SK-N-SH (cell line): ENCODE measurements at regions not wholly inside any gene's neighbourhood (a gene's known extent, or its start where the extent isn't known, plus 50 kb on each side); places are given as distances from the start of the nearest gene placed in this dataset.
A peak's percentile ranks its signal among the peaks of the same experiment; 100 is the strongest.

ENCODE experiments used
- CTCF ChIA-PET: fragments of 300-600, 350-600 bp; formaldehyde crosslinking; extraction: SDS; loops from one replicate; lab custom pipeline; 2021; lab: Yijun Ruan, JAX
- POLR2A ChIA-PET: fragments of 350-600 bp; sonication (Branson Sonifier 250); formaldehyde crosslinking; extraction: SDS; loops from one replicate; lab custom pipeline; 2020; ENCODE audit warnings: antibody characterized with exemption, inconsistent platforms; lab: Yijun Ruan, JAX
- DNase-seq: peaks from one replicate; pipeline ENCODE4 v3.0.0; 2012
- H2AFZ ChIP-seq: fragments of 200-600 bp; sonication (generic); 2 replicates; pipeline ENCODE4 v1.8.1; 2016; ENCODE audit warnings: antibody characterized with exemption, mild to moderate bottlenecking, low read depth
- H3F3A ChIP-seq: fragments of 200-600 bp; sonication (generic); replicated peaks from 2 replicates; pipeline ENCODE3; 2016; ENCODE audit warnings: antibody characterized with exemption, mild to moderate bottlenecking; ENCODE audit not compliant: insufficient read depth
- H3K27ac ChIP-seq, 2 experiments: fragments of 200-500 bp in 1 of 2; fragments of 200-600 bp in 1 of 2; sonication (Bioruptor generic) in 1 of 2; sonication (generic), shearing (Covaris generic) in 1 of 2; 2 replicates each; pipeline versions ENCODE4 v1.5.1 to v1.6.1; 2014 to 2016; ENCODE audit warnings: low read depth in 2 of 2, inconsistent platforms in 1 of 2, low read length in 1 of 2, mild to moderate bottlenecking in 1 of 2, mixed read lengths in 1 of 2
- H3K27me3 ChIP-seq: fragments of 200-600 bp; sonication (generic), shearing (Covaris generic); 2 replicates; pipeline ENCODE4 v1.6.1; 2016; ENCODE audit warnings: mixed run types; ENCODE audit not compliant: insufficient read depth
- H3K36me3 ChIP-seq, 2 experiments: fragments of 200-500 bp in 1 of 2; fragments of 200-600 bp in 1 of 2; sonication (Bioruptor generic) in 1 of 2; sonication (generic) in 1 of 2; replicated peaks in 1 of 2; 2 replicates each; pipeline versions ENCODE3 to v1.5.1; 2014 to 2016; ENCODE audit warnings: low read length in 1 of 2, mild to moderate bottlenecking in 1 of 2; ENCODE audit not compliant: insufficient read depth in 2 of 2, control insufficient read depth in 1 of 2
- H3K4me1 ChIP-seq, 2 experiments: fragments of 200-500 bp in 1 of 2; fragments of 200-600 bp in 1 of 2; sonication (Bioruptor generic) in 1 of 2; sonication (generic), shearing (Covaris generic) in 1 of 2; 2 replicates each; pipeline versions ENCODE4 v1.5.1 to v1.6.1; 2014 to 2016; ENCODE audit warnings: low read depth in 1 of 2, low read length in 1 of 2, mixed run types in 1 of 2; ENCODE audit not compliant: insufficient read depth in 2 of 2, control insufficient read depth in 1 of 2
- H3K4me2 ChIP-seq: fragments of 200-600 bp; sonication (generic), shearing (Covaris generic); 2 replicates; pipeline ENCODE4 v1.6.1; 2017; ENCODE audit warnings: mixed run types
- H3K4me3 ChIP-seq, 2 experiments: fragments of 200-500 bp in 1 of 2; fragments of 200-600 bp in 1 of 2; sonication (Bioruptor generic) in 1 of 2; sonication (generic), shearing (Covaris generic) in 1 of 2; 2 replicates each; pipeline versions ENCODE4 v1.5.1 to v1.8.1; 2014 to 2016; ENCODE audit warnings: low read depth in 2 of 2, inconsistent platforms in 1 of 2, low read length in 1 of 2, mild to moderate bottlenecking in 1 of 2, mixed read lengths in 1 of 2, moderate library complexity in 1 of 2
- H3K79me2 ChIP-seq: fragments of 200-600 bp; sonication (generic); 2 replicates; pipeline ENCODE4 v1.8.1; 2017; ENCODE audit warnings: mild to moderate bottlenecking; ENCODE audit not compliant: insufficient read depth
- H3K9ac ChIP-seq: fragments of 200-600 bp; sonication (generic); 2 replicates; pipeline ENCODE4 v1.6.1; 2017; ENCODE audit warnings: mixed run types
- H3K9me2 ChIP-seq: fragments of 200-600 bp; sonication (generic); 2 replicates; pipeline ENCODE4 v1.6.1; 2017; ENCODE audit warnings: mixed run types
- H3K9me3 ChIP-seq: fragments of 200-600 bp; sonication (generic); 2 replicates; pipeline ENCODE4 v1.6.1; 2017; ENCODE audit warnings: mixed run types, mild to moderate bottlenecking, moderate library complexity
- H4K20me1 ChIP-seq: fragments of 200-600 bp; sonication (generic); 2 replicates; pipeline ENCODE4 v1.6.1; 2017; ENCODE audit warnings: mild to moderate bottlenecking, mixed run types; ENCODE audit not compliant: insufficient read depth
- CHD2 ChIP-seq: fragments of 150-350 bp; IDR thresholded peaks from 2 replicates; pipeline ENCODE4 v1.6.1; 2018; ENCODE audit warnings: low read length; ENCODE audit not compliant: partially characterized antibody
- EZH2phosphoT487 ChIP-seq: fragments of 200-600 bp; sonication (generic); IDR thresholded peaks from 2 replicates; pipeline ENCODE4 v1.6.1; 2017; ENCODE audit warnings: low read depth, mixed run types, mild to moderate bottlenecking, antibody characterized with exemption, moderate library complexity, borderline replicate concordance
- MEF2A ChIP-seq: IDR thresholded peaks from 2 replicates; pipeline ENCODE4 v1.4.0; 2012; ENCODE audit warnings: low read depth, borderline replicate concordance
- MXI1 ChIP-seq: IDR thresholded peaks from 2 replicates; pipeline ENCODE4 v1.6.1; 2012; ENCODE audit warnings: mild to moderate bottlenecking, low read depth, low read length, improper control_type of control experiment
- RAD21 ChIP-seq: IDR thresholded peaks from 2 replicates; pipeline ENCODE4 v1.6.1; 2012; ENCODE audit warnings: mild to moderate bottlenecking, low read length
- SMC3 ChIP-seq: IDR thresholded peaks from 2 replicates; pipeline ENCODE4 v1.6.1; 2012; ENCODE audit warnings: low read depth, low read length, improper control_type of control experiment
- TCF12 ChIP-seq: IDR thresholded peaks from 2 replicates; pipeline ENCODE4 v1.4.0; 2012
- YY1 ChIP-seq: IDR thresholded peaks from 2 replicates; pipeline ENCODE4 v1.4.0; 2012; ENCODE audit warnings: low read depth, mild to moderate bottlenecking
- WGBS: methylation state at CpG from one replicate; pipeline ENCODE4 v1.1.6; 2017; ENCODE audit warnings: low lambda C conversion rate; 5-methylcytosine and 5-hydroxymethylcytosine counted together
- TF ChIP-seq, protein P1 (sequence below): fragments of 150-350 bp; IDR thresholded peaks from 2 replicates; pipeline ENCODE4 v1.6.1; 2016; ENCODE audit warnings: mild to moderate bottlenecking, low read depth, low read length
- TF ChIP-seq, protein P2 (sequence below): IDR thresholded peaks from 2 replicates; pipeline ENCODE4 v1.4.0; 2012; ENCODE audit warnings: low read depth, borderline replicate concordance

DNA sequence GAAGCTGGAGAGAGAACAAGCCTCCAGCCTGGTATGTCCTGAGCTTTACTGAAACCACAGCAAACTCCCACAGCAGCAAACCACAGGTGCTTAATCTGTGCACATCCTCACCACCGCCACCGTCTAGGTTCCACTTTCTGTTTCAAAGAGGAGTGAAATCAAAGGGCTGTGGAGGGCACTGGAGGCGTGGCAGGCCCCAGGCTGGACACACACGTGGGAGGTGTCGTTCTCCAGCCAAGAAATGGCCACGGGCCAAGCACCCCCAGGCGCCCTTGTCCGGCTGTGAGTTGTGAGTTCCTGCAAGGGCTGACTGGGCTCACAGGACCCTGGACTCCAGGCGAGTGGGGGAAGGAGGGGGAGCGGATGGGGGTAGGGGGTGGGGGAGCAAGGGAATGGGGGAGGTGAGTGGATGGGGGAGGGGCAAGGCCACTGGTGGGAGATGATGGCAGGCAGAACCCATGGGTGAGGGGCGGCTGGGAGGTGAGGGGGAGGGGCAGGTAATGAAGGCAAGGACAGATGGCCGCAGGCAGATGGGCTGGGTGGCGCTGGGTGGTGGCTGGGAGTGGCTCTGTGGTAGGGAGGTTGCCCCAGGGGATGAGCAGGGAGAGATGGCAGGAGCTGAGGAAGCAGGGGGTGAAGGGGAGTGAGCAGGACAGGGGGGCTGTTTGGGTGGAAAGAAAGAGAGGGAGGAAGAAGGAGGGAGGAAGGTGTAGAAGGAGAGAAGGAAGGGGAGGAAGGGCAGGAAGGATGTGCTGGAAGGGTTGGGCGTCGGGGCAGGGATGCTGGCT lies 86.7 kb downstream of the NCOR2 start:
- H3K9me3 ChIP-seq: no peaks in the 10 kb centered on the region
- peaks cover 16 to 34% of the 10 kb centered on the region in 2 experiments for H3K36me3 ChIP-seq
- peaks cover 0 to 23% of the 10 kb centered on the region in 2 experiments; a peak in 1 of 4 replicates for H3K4me1 ChIP-seq
- no peak overlapping the region for H3K9ac ChIP-seq
- no peaks in the 10 kb centered on the region for H3F3A ChIP-seq
- peak; percentile 85 for DNase-seq
- H3K79me2 ChIP-seq: peaks cover 28% of the 10 kb centered on the region; the same call in 1 of the 2 replicates
- ChIA-PET POLR2A (no interaction called here), CTCF (interaction anchor here (1.3 kb wide), 1 partner anchor 290 kb away, joined by 3 read pairs; no protein-coding TSS in a partner anchor)
- no peak overlapping the region for H3K4me3 ChIP-seq
- no peak overlapping the region for H3K4me2 ChIP-seq
- 62% methylated on average over 14 of the region's 15 CpGs for WGBS
- TF ChIP-seq RAD21 (no peak; the same call in 1 of the 2 replicates), YY1 (no peak), MEF2A (no peak), MXI1 (peak; percentile 60; the same call in 1 of the 2 replicates), TCF12 (no peak), EZH2phosphoT487 (no peak), CHD2 (peak; percentile 40)
- TF ChIP-seq, protein P1, sequence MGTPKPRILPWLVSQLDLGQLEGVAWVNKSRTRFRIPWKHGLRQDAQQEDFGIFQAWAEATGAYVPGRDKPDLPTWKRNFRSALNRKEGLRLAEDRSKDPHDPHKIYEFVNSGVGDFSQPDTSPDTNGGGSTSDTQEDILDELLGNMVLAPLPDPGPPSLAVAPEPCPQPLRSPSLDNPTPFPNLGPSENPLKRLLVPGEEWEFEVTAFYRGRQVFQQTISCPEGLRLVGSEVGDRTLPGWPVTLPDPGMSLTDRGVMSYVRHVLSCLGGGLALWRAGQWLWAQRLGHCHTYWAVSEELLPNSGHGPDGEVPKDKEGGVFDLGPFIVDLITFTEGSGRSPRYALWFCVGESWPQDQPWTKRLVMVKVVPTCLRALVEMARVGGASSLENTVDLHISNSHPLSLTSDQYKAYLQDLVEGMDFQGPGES: no peak
- TF ChIP-seq, protein P2, sequence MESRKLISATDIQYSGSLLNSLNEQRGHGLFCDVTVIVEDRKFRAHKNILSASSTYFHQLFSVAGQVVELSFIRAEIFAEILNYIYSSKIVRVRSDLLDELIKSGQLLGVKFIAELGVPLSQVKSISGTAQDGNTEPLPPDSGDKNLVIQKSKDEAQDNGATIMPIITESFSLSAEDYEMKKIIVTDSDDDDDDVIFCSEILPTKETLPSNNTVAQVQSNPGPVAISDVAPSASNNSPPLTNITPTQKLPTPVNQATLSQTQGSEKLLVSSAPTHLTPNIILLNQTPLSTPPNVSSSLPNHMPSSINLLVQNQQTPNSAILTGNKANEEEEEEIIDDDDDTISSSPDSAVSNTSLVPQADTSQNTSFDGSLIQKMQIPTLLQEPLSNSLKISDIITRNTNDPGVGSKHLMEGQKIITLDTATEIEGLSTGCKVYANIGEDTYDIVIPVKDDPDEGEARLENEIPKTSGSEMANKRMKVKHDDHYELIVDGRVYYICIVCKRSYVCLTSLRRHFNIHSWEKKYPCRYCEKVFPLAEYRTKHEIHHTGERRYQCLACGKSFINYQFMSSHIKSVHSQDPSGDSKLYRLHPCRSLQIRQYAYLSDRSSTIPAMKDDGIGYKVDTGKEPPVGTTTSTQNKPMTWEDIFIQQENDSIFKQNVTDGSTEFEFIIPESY: no peak
- peak overlapping the region in 1 of 2 experiments; percentile 45; a peak in 1 of 4 replicates for H3K27ac ChIP-seq
- peaks cover 51% of the 10 kb centered on the region for H4K20me1 ChIP-seq
- H3K9me2 ChIP-seq: no peaks in the 10 kb centered on the region
- H3K27me3 ChIP-seq: no peaks in the 10 kb centered on the region
- no peak overlapping the region for H2AFZ ChIP-seq

DNA sequence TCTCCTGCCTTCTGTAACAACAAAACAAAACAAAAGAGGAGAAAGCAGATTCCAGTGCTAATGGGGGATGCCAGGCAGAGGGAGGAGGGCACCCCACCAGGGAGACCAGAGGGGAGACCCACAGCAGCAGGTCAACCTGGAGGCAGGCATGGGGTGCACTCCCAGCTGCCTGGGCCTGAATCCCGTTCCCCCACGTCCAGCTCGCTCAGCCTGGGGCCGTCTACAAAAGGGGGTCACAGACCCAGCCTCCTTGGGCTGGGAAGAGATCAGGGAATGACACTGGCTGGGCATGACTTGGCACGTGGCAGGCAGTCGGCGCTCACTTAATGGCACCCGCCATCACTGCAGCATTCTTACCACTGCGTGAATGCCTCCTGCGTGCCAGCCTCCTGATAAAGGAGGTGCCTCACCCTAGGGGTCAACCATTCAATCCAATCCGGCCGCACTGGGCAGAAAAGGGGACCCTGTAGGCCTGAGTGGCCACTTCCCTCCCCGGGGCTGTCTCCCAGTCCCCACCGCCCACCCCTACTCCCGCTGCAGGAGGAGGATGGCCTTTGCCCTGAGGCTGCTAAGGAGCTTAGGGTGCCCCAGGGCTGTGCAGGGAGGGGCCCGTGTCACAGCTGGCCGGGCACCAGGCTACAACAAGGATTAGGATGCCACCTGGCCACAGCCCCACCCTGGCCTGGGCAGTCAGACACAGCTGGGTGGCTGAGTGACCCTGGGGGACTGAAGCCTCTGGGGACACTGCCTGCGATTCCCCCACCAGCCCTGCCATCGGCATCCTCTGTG lies 87.5 kb downstream of the NCOR2 start:
- H2AFZ ChIP-seq: no peak overlapping the region
- no peak overlapping the region for H3K9ac ChIP-seq
- no peak overlapping the region for H3K4me2 ChIP-seq
- ChIA-PET POLR2A (no interaction called here), CTCF (interaction anchor here (1.3 kb wide), 1 partner anchor 291 kb away, joined by 3 read pairs; no protein-coding TSS in a partner anchor)
- peaks cover 0 to 23% of the 10 kb centered on the region in 2 experiments; a peak in 1 of 4 replicates for H3K4me1 ChIP-seq
- peaks cover 50% of the 10 kb centered on the region for H4K20me1 ChIP-seq
- H3F3A ChIP-seq: no peaks in the 10 kb centered on the region
- peak overlapping the region in 1 of 2 experiments; percentile 13; a peak in 1 of 4 replicates for H3K27ac ChIP-seq
- DNase-seq: no peak
- WGBS: 89% methylated on average over 7 of the region's 19 CpGs
- TF ChIP-seq RAD21: no peak
- no peak for TF ChIP-seq SMC3
- no peak for TF ChIP-seq MXI1
- no peaks in the 10 kb centered on the region for H3K27me3 ChIP-seq
- H3K9me3 ChIP-seq: no peaks in the 10 kb centered on the region
- peaks cover 20 to 34% of the 10 kb centered on the region in 2 experiments for H3K36me3 ChIP-seq
- no peak overlapping the region for H3K4me3 ChIP-seq
- H3K79me2 ChIP-seq: peaks cover 29% of the 10 kb centered on the region; the same call in 1 of the 2 replicates
- no peaks in the 10 kb centered on the region for H3K9me2 ChIP-seq
